HuH-7.5 (cell line): ENCODE measurements at regions not wholly inside any gene's neighbourhood (a gene's known extent, or its start where the extent isn't known, plus 50 kb on each side); places are given as distances from the start of the nearest gene placed in this dataset.

Experiments used
- DNase-seq: peaks from one replicate; pipeline ENCODE4 v3.0.0; 2011; ENCODE audit warnings: low spot score

DNA sequence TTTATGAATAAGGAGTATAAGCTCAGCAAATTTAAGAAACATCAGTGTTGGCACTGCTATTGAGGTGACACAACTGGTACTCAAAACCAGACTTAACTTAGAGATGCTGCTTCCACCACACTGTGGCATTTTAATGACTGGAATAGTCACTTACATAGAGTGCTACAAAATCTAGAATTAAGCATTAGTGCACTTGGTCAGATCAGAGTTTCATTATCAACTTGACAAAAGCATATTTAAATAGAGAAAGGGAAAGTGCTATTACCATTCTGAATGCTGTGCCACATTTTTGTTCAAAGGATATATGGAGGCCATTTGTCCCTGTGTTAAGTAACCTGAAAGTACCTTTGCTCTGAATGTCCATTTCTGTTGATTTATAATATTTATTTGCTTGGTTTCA is 800.7 kb upstream of the ALCAM start:
- DNase-seq = no peak

- DNase-seq = no peak
These were observed 791.1 kb upstream of the ALCAM start for GRCh38 chr3:104575634-104576033.

GRCh38 chr3:104578558-104578957 is 788.2 kb upstream of the ALCAM start:
- no peak for DNase-seq

- DNase-seq = no peak
These were observed 784.6 kb upstream of the ALCAM start for GRCh38 chr3:104582092-104582491.

- no peak for DNase-seq
These were observed 782.0 kb upstream of the ALCAM start for GRCh38 chr3:104584682-104585081.

DNA sequence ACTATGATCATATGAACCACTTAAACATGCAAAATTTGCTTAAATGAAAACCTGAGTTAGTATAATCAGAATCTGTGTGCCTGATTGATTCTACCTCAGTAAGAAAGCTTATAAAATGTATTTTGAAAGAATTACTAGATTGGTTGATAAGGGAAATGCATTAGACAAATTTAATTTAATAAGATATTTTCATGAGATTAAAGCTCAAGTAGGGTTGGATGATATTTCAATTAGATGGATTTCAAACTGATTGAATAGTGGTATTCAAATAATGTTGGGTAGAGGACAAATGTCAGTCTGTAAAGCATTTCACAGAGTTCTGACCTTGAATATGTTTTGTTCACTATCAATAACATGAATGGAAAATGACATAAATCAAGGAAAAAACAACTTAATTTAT is 780.4 kb upstream of the ALCAM start:
- no peak for DNase-seq

- DNase-seq = no peak
These were observed 778.3 kb upstream of the ALCAM start for GRCh38 chr3:104588442-104588841.

- no peak for DNase-seq
These were observed 774.9 kb upstream of the ALCAM start for GRCh38 chr3:104591776-104592175.

DNA sequence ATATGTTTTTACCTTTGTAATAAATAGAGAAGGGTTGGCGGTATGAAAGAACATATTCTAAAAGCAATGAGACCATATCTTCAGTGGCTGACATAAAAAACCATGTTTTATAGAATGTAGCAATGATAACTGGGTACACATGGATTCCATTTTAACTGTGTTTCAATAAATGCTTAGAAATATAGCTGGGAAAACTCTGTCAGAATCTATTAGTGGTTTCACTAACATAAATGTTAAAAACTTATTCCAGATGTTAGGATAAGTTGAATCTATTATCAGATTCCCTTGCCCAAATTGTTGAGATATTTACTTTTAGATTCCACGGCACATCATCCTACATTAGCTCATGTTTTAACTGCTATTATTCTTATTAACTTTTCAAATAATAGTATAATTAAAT is 772.2 kb upstream of the ALCAM start:
- no peak for DNase-seq

DNA sequence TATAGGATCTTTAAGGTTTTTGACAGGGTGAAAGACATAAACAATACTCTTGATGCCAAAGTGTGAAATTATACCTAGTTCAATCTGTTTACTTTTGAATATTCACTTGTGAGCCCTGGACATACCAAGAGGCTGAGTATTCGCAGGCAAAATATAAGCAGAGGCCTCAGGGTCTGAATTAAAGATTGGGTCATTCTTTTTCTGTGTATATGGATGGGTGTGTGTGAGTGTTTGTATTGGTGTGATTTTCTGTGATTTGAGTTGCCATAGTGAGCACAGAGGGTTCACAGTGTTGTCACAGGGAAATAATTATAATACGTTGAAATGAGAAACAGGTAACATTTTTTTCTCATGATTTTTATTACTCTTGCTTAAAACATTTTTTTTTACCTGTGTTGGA is 770.7 kb upstream of the ALCAM start:
- DNase-seq = no peak

DNA sequence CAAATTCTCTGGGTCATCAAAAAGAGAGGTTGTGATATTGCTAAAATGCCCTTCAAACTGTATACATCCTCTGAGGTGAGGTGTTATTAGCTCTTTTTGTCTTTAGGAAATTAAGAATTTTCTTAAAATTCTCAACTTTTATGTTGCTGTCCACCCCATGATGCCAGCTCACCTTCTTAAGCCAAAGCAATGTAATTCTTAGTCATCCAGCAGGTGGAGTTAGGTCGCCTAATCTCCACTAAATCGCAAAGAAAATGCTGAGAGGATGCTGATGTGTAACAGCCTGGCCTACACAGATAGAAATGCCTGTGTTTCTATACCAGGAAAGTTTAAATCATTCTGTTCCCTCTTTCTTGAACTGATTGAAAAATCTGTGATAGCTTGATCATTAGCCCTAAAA is 770.2 kb upstream of the ALCAM start:
- DNase-seq = peak; percentile 10

- no peak for DNase-seq
These were observed 767.7 kb upstream of the ALCAM start for GRCh38 chr3:104598848-104599511.

- DNase-seq = no peak
These were observed 762.2 kb upstream of the ALCAM start for GRCh38 chr3:104604326-104605010.

DNA sequence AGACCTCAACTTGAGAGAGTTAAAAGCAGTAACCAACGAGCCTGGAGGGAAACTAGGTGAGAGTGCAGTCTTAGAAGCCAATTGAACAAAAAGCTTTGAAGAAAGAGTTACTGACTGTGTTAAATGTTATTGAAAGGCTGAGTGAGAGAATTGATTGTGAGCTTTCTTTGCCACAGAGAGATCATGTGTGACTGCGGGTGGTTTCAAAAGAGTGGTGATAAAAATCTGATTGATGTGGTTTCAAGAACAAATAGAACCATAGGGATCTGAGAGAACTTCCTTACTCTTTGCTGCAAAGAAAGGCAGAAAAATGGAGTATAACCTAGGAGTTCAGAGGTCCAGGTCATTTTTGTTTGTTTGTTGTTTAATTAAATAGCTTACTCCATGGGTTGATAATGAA is 759.9 kb upstream of the ALCAM start:
- no peak for DNase-seq

- DNase-seq = no peak
These were observed 755.7 kb upstream of the ALCAM start for GRCh38 chr3:104610730-104611652.

DNA sequence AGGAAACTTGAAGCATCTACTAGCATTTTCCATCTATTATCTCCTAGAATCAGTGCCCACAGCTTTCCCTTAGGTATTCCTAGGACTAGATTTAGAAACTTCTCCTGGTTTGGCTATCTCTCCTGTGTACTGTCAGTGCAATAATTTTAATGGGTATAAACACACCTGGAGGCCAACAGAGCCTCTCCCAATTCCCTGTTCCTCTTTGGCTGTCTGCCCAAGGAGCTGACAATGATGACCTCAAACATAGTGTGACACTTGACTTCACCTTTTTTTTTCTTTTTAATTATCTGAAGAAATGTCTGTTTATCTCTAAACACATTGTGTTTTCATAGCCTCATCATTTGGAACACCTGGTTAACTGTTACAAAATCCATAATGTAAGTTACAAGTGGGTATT is 754.5 kb upstream of the ALCAM start:
- DNase-seq = no peak

DNA sequence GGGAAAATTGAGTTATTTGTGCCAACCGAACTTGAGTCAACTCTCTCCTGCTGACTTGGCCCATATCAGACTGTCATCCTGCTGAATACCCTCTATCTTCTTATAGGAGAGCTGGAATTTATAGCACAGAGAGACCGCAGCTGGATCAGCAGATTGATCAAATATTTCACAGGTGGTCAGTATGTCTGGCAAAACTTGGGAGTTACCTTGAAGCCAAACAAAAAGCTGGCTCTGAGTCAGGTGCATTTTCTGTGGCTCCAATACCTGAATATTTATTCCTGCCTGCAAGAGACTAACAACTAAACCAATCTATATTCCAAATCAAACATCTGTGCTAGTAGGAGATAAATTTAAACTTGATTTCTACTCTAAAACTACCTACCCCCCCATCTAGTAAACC is 752.1 kb upstream of the ALCAM start:
- DNase-seq = no peak

- DNase-seq = peak; percentile 35
These were observed 738.4 kb upstream of the ALCAM start for GRCh38 chr3:104628185-104628789.

GRCh38 chr3:104629038-104629437 is 737.7 kb upstream of the ALCAM start:
- DNase-seq = no peak

GRCh38 chr3:104631254-104631653 is 735.5 kb upstream of the ALCAM start:
- DNase-seq = no peak

GRCh38 chr3:104632521-104632920 is 734.2 kb upstream of the ALCAM start:
- DNase-seq = no peak

DNA sequence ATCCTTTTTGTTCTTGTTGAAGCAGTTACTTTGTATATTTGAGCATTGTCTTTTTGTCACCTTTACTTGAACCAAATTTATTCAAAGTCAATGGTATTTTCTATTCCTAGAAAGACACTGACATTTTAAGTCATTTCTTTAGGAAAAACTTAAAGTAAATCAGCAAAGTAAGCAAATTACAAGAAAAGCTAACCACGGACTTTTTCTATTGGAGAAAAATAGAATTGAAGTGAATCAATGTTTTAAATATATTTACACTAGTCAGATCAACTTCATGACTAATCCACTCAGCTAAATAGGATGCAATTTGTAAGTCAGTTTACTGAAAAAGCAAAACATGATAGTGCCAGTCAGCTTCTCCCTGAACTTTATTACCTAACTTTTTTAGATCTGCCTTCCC is 733.8 kb upstream of the ALCAM start:
- no peak for DNase-seq
